ENCODE measurements at regions not wholly inside any gene's neighbourhood (a gene's known extent, or its start where the extent isn't known, plus 50 kb on each side); places are given as distances from the start of the nearest gene placed in this dataset.

GRCh38 chr3:5462086-5462485 lies 274.6 kb downstream of the EDEM1 start:
- ChIA-PET POLR2A (no interaction called here), CTCF (no interaction called here)
- Mint-ChIP-seq H3K27me3 (no peaks in the 10 kb centered on the region), H3K36me3 (ENCODE audit: low read depth) (no peaks in the 10 kb centered on the region), H3K4me3 (no peak overlapping the region), H3K9me3 (no peaks in the 10 kb centered on the region), H3K4me1 (no peaks in the 10 kb centered on the region), H3K27ac (no peak overlapping the region)
- no peak for DNase-seq

- H3K9me3 Mint-ChIP-seq, result no peaks in the 10 kb centered on the region
- no peak overlapping the region for H3K4me3 Mint-ChIP-seq
- no peak overlapping the region for H3K27ac Mint-ChIP-seq
- no peak for DNase-seq
- ChIA-PET POLR2A (no interaction called here), CTCF (no interaction called here)
- H3K27me3 Mint-ChIP-seq, result no peaks in the 10 kb centered on the region
- H3K36me3 Mint-ChIP-seq (ENCODE audit: low read depth), result no peaks in the 10 kb centered on the region
- no peaks in the 10 kb centered on the region for H3K4me1 Mint-ChIP-seq
Observed at GRCh38 chr3:5463991-5464390, 276.5 kb downstream of the EDEM1 start.

- DNase-seq, result no peak
- Mint-ChIP-seq H3K4me3 (no peak overlapping the region), H3K27ac (no peak overlapping the region), H3K4me1 (no peaks in the 10 kb centered on the region), H3K36me3 (ENCODE audit: low read depth) (no peaks in the 10 kb centered on the region), H3K27me3 (no peaks in the 10 kb centered on the region), H3K9me3 (no peaks in the 10 kb centered on the region)
- POLR2A ChIA-PET, result no interaction called here
- CTCF ChIA-PET, result no interaction called here
Observed at GRCh38 chr3:5464649-5465048, 277.1 kb downstream of the EDEM1 start.

GRCh38 chr3:5465183-5465582 lies 277.7 kb downstream of the EDEM1 start:
- Mint-ChIP-seq H3K4me1 (no peaks in the 10 kb centered on the region), H3K9me3 (no peaks in the 10 kb centered on the region), H3K36me3 (ENCODE audit: low read depth) (no peaks in the 10 kb centered on the region), H3K27ac (no peak overlapping the region), H3K4me3 (no peak overlapping the region), H3K27me3 (no peaks in the 10 kb centered on the region)
- ChIA-PET POLR2A (no interaction called here), CTCF (no interaction called here)
- no peak for DNase-seq

GRCh38 chr3:5466065-5466464 lies 278.6 kb downstream of the EDEM1 start:
- Mint-ChIP-seq H3K4me1 (no peaks in the 10 kb centered on the region), H3K4me3 (no peak overlapping the region), H3K27ac (no peak overlapping the region), H3K27me3 (no peaks in the 10 kb centered on the region), H3K9me3 (no peaks in the 10 kb centered on the region), H3K36me3 (ENCODE audit: low read depth) (no peaks in the 10 kb centered on the region)
- no peak for DNase-seq
- ChIA-PET POLR2A (no interaction called here), CTCF (no interaction called here)

GRCh38 chr3:5466717-5467116 lies 279.2 kb downstream of the EDEM1 start:
- POLR2A ChIA-PET, result no interaction called here
- no peaks in the 10 kb centered on the region for H3K4me1 Mint-ChIP-seq

GRCh38 chr3:5473471-5473870 lies 286.0 kb downstream of the EDEM1 start:
- Mint-ChIP-seq H3K27me3 (no peaks in the 10 kb centered on the region), H3K36me3 (ENCODE audit: low read depth) (no peaks in the 10 kb centered on the region), H3K9me3 (no peaks in the 10 kb centered on the region), H3K4me1 (no peaks in the 10 kb centered on the region), H3K27ac (no peak overlapping the region), H3K4me3 (no peak overlapping the region)
- DNase-seq, result no peak
- POLR2A ChIA-PET, result no interaction called here
- CTCF ChIA-PET, result no interaction called here

More at GRCh38 chr3:5466717-5467116, 279.2 kb downstream of the EDEM1 start:
- H3K27ac Mint-ChIP-seq, result no peak overlapping the region
- no peak for DNase-seq
- H3K36me3 Mint-ChIP-seq (ENCODE audit: low read depth), result no peaks in the 10 kb centered on the region
- no peaks in the 10 kb centered on the region for H3K9me3 Mint-ChIP-seq
- H3K4me3 Mint-ChIP-seq, result no peak overlapping the region
- CTCF ChIA-PET, result no interaction called here
- no peaks in the 10 kb centered on the region for H3K27me3 Mint-ChIP-seq

- CTCF ChIA-PET, result no interaction called here
- Mint-ChIP-seq H3K27me3 (no peaks in the 10 kb centered on the region), H3K27ac (no peak overlapping the region), H3K4me1 (no peaks in the 10 kb centered on the region), H3K36me3 (ENCODE audit: low read depth) (no peaks in the 10 kb centered on the region), H3K9me3 (no peaks in the 10 kb centered on the region), H3K4me3 (no peak overlapping the region)
- POLR2A ChIA-PET, result no interaction called here
- DNase-seq, result no peak
Observed at GRCh38 chr3:5476403-5476802, 288.9 kb downstream of the EDEM1 start.

- Mint-ChIP-seq H3K27me3 (no peaks in the 10 kb centered on the region), H3K4me3 (no peak overlapping the region), H3K27ac (no peak overlapping the region), H3K9me3 (no peaks in the 10 kb centered on the region), H3K4me1 (no peaks in the 10 kb centered on the region), H3K36me3 (ENCODE audit: low read depth) (no peaks in the 10 kb centered on the region)
- DNase-seq, result no peak
- ChIA-PET CTCF (no interaction called here), POLR2A (no interaction called here)
Observed at GRCh38 chr3:5479229-5479799, 291.8 kb downstream of the EDEM1 start.

- Mint-ChIP-seq H3K36me3 (ENCODE audit: low read depth) (no peaks in the 10 kb centered on the region), H3K27ac (no peak overlapping the region), H3K9me3 (no peaks in the 10 kb centered on the region), H3K4me3 (no peak overlapping the region), H3K27me3 (no peaks in the 10 kb centered on the region), H3K4me1 (no peaks in the 10 kb centered on the region)
- no peak for DNase-seq
- ChIA-PET CTCF (no interaction called here), POLR2A (no interaction called here)
Observed at GRCh38 chr3:5480190-5480589, 292.7 kb downstream of the EDEM1 start.

GRCh38 chr3:5485427-5485826 lies 297.9 kb downstream of the EDEM1 start:
- H3K4me3 Mint-ChIP-seq, result no peak overlapping the region
- H3K27me3 Mint-ChIP-seq, result peaks cover 2% of the 10 kb centered on the region
- H3K36me3 Mint-ChIP-seq (ENCODE audit: low read depth), result no peaks in the 10 kb centered on the region
- H3K9me3 Mint-ChIP-seq, result no peaks in the 10 kb centered on the region
- CTCF ChIA-PET, result no interaction called here
- POLR2A ChIA-PET, result no interaction called here
- H3K27ac Mint-ChIP-seq, result no peak overlapping the region
- H3K4me1 Mint-ChIP-seq, result no peaks in the 10 kb centered on the region
- no peak for DNase-seq

- Mint-ChIP-seq H3K36me3 (ENCODE audit: low read depth) (no peaks in the 10 kb centered on the region), H3K4me1 (no peaks in the 10 kb centered on the region), H3K4me3 (no peak overlapping the region), H3K9me3 (no peaks in the 10 kb centered on the region), H3K27ac (no peak overlapping the region), H3K27me3 (peaks cover 2% of the 10 kb centered on the region)
- CTCF ChIA-PET, result no interaction called here
- POLR2A ChIA-PET, result no interaction called here
- DNase-seq, result no peak
Observed at GRCh38 chr3:5488771-5489170, 301.3 kb downstream of the EDEM1 start.

GRCh38 chr3:5489536-5489935 lies 302.0 kb downstream of the EDEM1 start:
- Mint-ChIP-seq H3K4me3 (no peak overlapping the region), H3K4me1 (no peaks in the 10 kb centered on the region), H3K27ac (no peak overlapping the region), H3K27me3 (peaks cover 2% of the 10 kb centered on the region), H3K9me3 (no peaks in the 10 kb centered on the region), H3K36me3 (ENCODE audit: low read depth) (no peaks in the 10 kb centered on the region)
- CTCF ChIA-PET, result no interaction called here
- DNase-seq, result no peak
- POLR2A ChIA-PET, result no interaction called here

- Mint-ChIP-seq H3K27ac (no peak overlapping the region), H3K36me3 (ENCODE audit: low read depth) (no peaks in the 10 kb centered on the region), H3K9me3 (peaks cover 2% of the 10 kb centered on the region), H3K4me3 (no peak overlapping the region), H3K4me1 (peaks cover 4% of the 10 kb centered on the region), H3K27me3 (no peaks in the 10 kb centered on the region)
- CTCF ChIA-PET, result no interaction called here
- DNase-seq, result no peak
- POLR2A ChIA-PET, result no interaction called here
Observed at GRCh38 chr3:5494905-5495519, 307.5 kb downstream of the EDEM1 start.

GRCh38 chr3:5497497-5497896 lies 310.0 kb downstream of the EDEM1 start:
- no peak for DNase-seq
- H3K4me1 Mint-ChIP-seq, result peaks cover 4% of the 10 kb centered on the region
- ChIA-PET CTCF (no interaction called here), POLR2A (no interaction called here)
- H3K4me3 Mint-ChIP-seq, result no peak overlapping the region
- peaks cover 2% of the 10 kb centered on the region for H3K9me3 Mint-ChIP-seq
- no peak overlapping the region for H3K27ac Mint-ChIP-seq
- no peaks in the 10 kb centered on the region for H3K36me3 Mint-ChIP-seq (ENCODE audit: low read depth)
- H3K27me3 Mint-ChIP-seq, result no peaks in the 10 kb centered on the region
